HL-60 (cell line): ENCODE measurements at regions not wholly inside any gene's neighbourhood (a gene's known extent, or its start where the extent isn't known, plus 50 kb on each side); places are given as distances from the start of the nearest gene placed in this dataset.
A peak's percentile ranks its signal among the peaks of the same experiment; 100 is the strongest.

Source experiments
- DNase-seq, 2 experiments: peaks; one replicate each; pipeline ENCODE4 v3.0.0-alpha.2; 2010 to 2020; ENCODE audit warnings: low read depth in 1 of 2, low spot score in 1 of 2
- H3K27ac ChIP-seq: fragments of 250-450 bp; sonication (Bioruptor Pico); replicated peaks from 2 replicates; pipeline ENCODE4 v1.5.1; 2020; ENCODE audit warnings: mild to moderate bottlenecking, moderate library complexity
- H3K27me3 ChIP-seq: fragments of 250-450 bp; sonication (Bioruptor Pico); 2 replicates; pipeline ENCODE4 v1.5.1; 2021; ENCODE audit warnings: mild to moderate bottlenecking, moderate library complexity; ENCODE audit not compliant: insufficient read depth, poor library complexity, severe bottlenecking
- H3K4me3 ChIP-seq: replicated peaks from 2 replicates; pipeline ENCODE4 v1.5.1; 2011; ENCODE audit warnings: mild to moderate bottlenecking, control low read depth, low read length; ENCODE audit not compliant: insufficient read depth
- GABPA ChIP-seq: IDR thresholded peaks from 2 replicates; pipeline ENCODE4 v1.6.1; 2012; ENCODE audit warnings: low read depth
- POLR2AphosphoS5 ChIP-seq: IDR thresholded peaks from 2 replicates; pipeline ENCODE4 v1.6.1; 2012; ENCODE audit warnings: low read depth
- SPI1 ChIP-seq: IDR thresholded peaks from 2 replicates; pipeline ENCODE4 v1.6.1; 2012; ENCODE audit warnings: low read depth, mild to moderate bottlenecking, borderline replicate concordance
- TF ChIP-seq, protein P1 (sequence below): IDR thresholded peaks from one replicate; pipeline ENCODE4 v1.5.1; 2011; ENCODE audit warnings: low read length, control low read depth, inconsistent platforms; ENCODE audit not compliant: insufficient read depth
- TF ChIP-seq, protein P2 (sequence below): IDR thresholded peaks from 2 replicates; pipeline ENCODE4 v1.6.1; 2012; ENCODE audit warnings: low read depth; ENCODE audit not compliant: insufficient replicate concordance

DNA sequence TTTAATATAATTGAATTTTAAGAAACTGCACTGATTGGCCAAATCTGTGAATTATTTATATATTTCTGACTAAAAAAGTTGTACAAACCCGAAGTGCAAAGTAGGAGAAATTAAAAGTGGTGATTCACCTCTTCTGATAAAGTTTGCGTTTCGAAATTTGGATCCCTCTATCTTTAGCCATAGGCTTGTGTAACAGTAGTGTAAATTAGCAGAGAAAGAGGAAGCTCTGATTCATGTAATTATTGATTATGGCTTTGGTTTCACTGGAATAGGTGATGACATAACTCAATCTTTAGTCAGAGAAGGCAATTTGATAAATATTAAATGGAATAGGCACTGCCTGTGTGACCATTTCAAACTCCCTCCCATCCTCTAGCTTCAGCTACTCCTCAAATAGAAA lies 717.8 kb upstream of the PCDH7 start:
- H3K27ac ChIP-seq, result no peak overlapping the region
- DNase-seq, result peak in 1 of 2 experiments; percentile 4

DNA sequence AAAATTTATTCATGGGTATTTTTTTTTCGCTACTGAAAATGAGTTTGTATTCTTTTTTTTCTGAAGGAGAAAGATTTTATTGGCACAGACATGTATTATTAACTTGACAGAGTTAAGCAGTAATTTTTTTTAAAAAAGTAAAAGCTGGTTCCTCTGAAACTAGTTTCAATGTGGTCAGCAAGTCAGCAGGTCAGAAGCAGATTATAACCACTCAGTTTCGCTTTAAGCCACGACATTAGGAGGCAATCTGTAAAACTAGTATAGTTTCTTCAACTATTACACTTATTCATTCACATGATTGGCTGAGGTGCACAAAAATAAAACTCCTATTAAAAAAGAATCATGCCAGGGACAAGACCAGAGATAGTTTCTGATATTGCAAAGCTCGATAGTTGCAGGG lies 714.2 kb upstream of the PCDH7 start:
- Histone ChIP-seq H3K4me3 (no peak overlapping the region), H3K27me3 (no peaks in the 10 kb centered on the region), H3K27ac (no peak overlapping the region)
- no peak for DNase-seq
- TF ChIP-seq, protein P1, sequence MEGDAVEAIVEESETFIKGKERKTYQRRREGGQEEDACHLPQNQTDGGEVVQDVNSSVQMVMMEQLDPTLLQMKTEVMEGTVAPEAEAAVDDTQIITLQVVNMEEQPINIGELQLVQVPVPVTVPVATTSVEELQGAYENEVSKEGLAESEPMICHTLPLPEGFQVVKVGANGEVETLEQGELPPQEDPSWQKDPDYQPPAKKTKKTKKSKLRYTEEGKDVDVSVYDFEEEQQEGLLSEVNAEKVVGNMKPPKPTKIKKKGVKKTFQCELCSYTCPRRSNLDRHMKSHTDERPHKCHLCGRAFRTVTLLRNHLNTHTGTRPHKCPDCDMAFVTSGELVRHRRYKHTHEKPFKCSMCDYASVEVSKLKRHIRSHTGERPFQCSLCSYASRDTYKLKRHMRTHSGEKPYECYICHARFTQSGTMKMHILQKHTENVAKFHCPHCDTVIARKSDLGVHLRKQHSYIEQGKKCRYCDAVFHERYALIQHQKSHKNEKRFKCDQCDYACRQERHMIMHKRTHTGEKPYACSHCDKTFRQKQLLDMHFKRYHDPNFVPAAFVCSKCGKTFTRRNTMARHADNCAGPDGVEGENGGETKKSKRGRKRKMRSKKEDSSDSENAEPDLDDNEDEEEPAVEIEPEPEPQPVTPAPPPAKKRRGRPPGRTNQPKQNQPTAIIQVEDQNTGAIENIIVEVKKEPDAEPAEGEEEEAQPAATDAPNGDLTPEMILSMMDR, result no peak
- TF ChIP-seq SPI1, result no peak
- no peak for TF ChIP-seq GABPA
- TF ChIP-seq, protein P2, sequence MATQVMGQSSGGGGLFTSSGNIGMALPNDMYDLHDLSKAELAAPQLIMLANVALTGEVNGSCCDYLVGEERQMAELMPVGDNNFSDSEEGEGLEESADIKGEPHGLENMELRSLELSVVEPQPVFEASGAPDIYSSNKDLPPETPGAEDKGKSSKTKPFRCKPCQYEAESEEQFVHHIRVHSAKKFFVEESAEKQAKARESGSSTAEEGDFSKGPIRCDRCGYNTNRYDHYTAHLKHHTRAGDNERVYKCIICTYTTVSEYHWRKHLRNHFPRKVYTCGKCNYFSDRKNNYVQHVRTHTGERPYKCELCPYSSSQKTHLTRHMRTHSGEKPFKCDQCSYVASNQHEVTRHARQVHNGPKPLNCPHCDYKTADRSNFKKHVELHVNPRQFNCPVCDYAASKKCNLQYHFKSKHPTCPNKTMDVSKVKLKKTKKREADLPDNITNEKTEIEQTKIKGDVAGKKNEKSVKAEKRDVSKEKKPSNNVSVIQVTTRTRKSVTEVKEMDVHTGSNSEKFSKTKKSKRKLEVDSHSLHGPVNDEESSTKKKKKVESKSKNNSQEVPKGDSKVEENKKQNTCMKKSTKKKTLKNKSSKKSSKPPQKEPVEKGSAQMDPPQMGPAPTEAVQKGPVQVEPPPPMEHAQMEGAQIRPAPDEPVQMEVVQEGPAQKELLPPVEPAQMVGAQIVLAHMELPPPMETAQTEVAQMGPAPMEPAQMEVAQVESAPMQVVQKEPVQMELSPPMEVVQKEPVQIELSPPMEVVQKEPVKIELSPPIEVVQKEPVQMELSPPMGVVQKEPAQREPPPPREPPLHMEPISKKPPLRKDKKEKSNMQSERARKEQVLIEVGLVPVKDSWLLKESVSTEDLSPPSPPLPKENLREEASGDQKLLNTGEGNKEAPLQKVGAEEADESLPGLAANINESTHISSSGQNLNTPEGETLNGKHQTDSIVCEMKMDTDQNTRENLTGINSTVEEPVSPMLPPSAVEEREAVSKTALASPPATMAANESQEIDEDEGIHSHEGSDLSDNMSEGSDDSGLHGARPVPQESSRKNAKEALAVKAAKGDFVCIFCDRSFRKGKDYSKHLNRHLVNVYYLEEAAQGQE, result no peak
- no peak for TF ChIP-seq POLR2AphosphoS5

More for the DNA sequence above, 717.8 kb upstream of the PCDH7 start:
- TF ChIP-seq, protein P2, result no peak
- TF ChIP-seq GABPA, result no peak
- no peak for TF ChIP-seq SPI1
- TF ChIP-seq POLR2AphosphoS5, result no peak
- TF ChIP-seq, protein P1, result no peak
- no peaks in the 10 kb centered on the region for H3K27me3 ChIP-seq
- no peak overlapping the region for H3K4me3 ChIP-seq

DNA sequence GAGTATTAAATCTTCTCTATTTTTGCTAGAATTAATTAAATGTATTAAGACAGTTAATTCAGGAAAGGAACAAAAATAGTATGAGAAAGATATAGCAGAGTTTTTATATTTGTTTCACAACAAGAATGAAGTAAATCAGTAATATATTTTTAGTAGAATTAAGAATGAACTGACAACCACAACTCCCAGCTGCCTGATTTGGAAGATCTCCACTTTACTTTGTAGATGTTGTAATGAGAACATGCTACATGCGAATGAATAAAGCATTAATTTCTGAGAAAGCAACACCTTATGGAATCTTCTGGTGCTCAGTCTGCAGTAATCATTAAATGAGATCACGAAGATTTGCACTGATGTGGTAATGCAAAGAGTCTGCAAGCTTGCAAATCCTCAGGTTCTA lies 695.6 kb upstream of the PCDH7 start:
- H3K4me3 ChIP-seq, result no peak overlapping the region
- TF ChIP-seq SPI1 (no peak), POLR2AphosphoS5 (no peak), GABPA (no peak)
- TF ChIP-seq, protein P2, result no peak
- TF ChIP-seq, protein P1, result no peak
- DNase-seq, result no peak
- H3K27ac ChIP-seq, result no peak overlapping the region
- no peaks in the 10 kb centered on the region for H3K27me3 ChIP-seq
